GM19351 (cell line): ENCODE measurements at regions not wholly inside any gene's neighbourhood (a gene's known extent, or its start where the extent isn't known, plus 50 kb on each side); places are given as distances from the start of the nearest gene placed in this dataset.
"Not testable (repeated sequence)": the region's sequence is repeated elsewhere in the genome, so short reads cannot be mapped to it uniquely, and the experiment has no call there.

ENCODE experiments used
- ATAC-seq: cut with Tn5 transposase; IDR thresholded peaks from one replicate; pipeline ENCODE4 v1.9.1; 2021; ENCODE audit warnings: mild to moderate bottlenecking, moderate library complexity; ENCODE audit not compliant: unreplicated experiment

DNA sequence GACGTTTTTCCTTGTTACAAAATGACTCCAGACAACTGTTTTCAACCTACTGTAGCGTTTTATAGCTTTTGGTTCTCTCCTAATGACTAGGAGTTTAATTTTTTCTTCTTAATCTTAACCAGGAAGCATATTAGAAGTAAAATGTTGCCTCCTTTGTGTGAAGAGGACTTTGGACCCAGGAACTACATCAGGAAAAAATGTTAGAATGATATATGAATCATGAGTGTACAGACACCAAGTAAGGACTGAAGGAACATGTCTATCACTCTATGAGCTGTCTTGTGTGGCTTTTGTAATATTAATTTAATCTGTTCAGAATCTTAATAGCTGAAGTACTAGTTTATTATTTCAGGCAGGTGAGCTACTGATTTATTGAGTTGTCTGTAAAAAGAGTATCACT, 71.0 kb upstream of the MARCKS start:
- ATAC-seq = no peak

GRCh38 chr6:113788586-113788985, 68.6 kb upstream of the MARCKS start:
- no peak for ATAC-seq

DNA sequence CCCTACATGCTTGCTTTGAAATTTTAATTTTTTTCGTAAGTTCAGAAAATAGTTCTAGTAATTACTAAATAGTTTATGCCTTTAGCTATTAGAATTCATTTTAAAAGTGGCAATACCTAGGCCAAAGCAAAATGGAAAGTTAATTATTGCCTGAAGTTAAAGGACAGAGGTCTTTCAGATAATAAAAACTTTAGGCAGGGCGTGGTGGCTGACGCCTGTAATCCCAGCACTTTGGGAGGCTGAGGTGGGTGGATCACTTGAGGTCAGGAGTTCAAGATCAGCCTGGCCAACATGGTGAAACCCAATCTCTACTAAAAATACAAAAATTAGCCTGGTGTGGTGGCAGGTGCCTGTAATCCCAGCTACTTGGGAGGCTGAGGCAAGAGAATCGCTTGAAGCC, 65.9 kb upstream of the MARCKS start:
- not testable (repeated sequence) for ATAC-seq

- ATAC-seq = not testable (repeated sequence)
These were observed 61.8 kb upstream of the MARCKS start for GRCh38 chr6:113795371-113795770.

DNA sequence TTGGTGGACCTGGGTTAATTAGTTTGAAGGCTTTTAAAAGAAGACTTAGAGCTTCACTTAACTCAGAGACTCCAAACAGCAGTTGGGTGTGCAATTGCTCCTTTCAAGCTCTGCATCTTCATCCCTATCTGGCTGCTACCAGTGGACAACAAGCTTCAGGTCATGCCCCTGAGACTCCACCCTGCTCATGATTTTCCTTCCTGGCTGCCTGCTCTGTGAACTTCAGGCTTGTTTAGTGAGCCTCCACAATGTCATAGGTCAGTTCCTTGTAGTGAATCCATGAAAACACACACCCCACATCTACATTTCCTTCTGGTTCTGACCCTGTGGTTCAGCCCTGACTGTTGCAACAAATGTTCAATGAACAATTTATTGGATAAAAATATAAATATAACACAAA, 61.1 kb upstream of the MARCKS start:
- no peak for ATAC-seq

DNA sequence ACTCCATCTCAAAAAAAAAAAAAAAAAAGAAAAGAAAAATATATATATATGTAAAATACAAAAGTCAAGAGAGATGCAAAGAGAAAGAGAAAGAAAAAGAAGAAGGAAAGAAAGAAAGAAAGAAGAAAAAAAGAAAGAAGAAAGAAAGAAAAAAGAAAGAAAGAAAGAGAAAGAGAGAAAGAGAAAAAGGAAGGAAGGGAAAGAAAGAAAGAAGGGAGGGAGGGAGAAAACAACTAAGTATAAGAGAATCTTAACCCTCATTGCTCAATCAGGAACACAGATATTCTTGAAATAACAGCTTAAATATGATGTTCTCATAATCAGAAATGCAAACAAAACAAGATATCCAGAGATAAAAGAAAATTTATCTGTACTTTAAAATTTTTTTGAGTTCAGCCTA, 54.4 kb upstream of the MARCKS start:
- ATAC-seq = no peak

- peak; percentile 89 for ATAC-seq
These were observed 51.9 kb upstream of the MARCKS start for GRCh38 chr6:113805173-113805790.

- no peak for ATAC-seq
These were observed 51.2 kb upstream of the MARCKS start for GRCh38 chr6:113805811-113806495.
